SK-N-SH treated with all-trans-retinoic acid at 6 μM for 48 hours (cell line): ENCODE measurements at regions not wholly inside any gene's neighbourhood (a gene's known extent, or its start where the extent isn't known, plus 50 kb on each side); places are given as distances from the start of the nearest gene placed in this dataset.

Experiments used
- ARNTL ChIP-seq: fragments of 450-650 bp; formaldehyde crosslinking; IDR thresholded peaks from 2 replicates; pipeline ENCODE4 v1.5.0; 2020; ENCODE audit warnings: low read depth, mild to moderate bottlenecking, moderate library complexity, borderline replicate concordance
- BACH2 ChIP-seq: fragments of 250-450 bp; sonication (Bioruptor Pico); IDR thresholded peaks from 2 replicates; pipeline ENCODE4 v1.9.0; 2021; ENCODE audit warnings: mild to moderate bottlenecking, borderline replicate concordance
- CSDC2 ChIP-seq: fragments of 250-450 bp; sonication (Bioruptor Pico); IDR thresholded peaks from 2 replicates; pipeline ENCODE4 v1.5.0; 2020; ENCODE audit warnings: mild to moderate bottlenecking, moderate library complexity
- ESRRG ChIP-seq: fragments of 250-450 bp; sonication (Bioruptor Pico); IDR thresholded peaks from 2 replicates; pipeline ENCODE4 v1.6.1; 2021; ENCODE audit warnings: mild to moderate bottlenecking
- OSR1 ChIP-seq: fragments of 250-450 bp; sonication (Bioruptor Pico); IDR thresholded peaks from 2 replicates; pipeline ENCODE4 v1.8.0; 2022; ENCODE audit warnings: moderate library complexity, mild to moderate bottlenecking, inconsistent platforms
- PPARA ChIP-seq: fragments of 250-450 bp; sonication (Bioruptor Pico); IDR thresholded peaks from 2 replicates; pipeline ENCODE4 v1.5.0; 2020; ENCODE audit warnings: mild to moderate bottlenecking, borderline replicate concordance
- RARB ChIP-seq: fragments of 250-450 bp; sonication (Bioruptor Pico); IDR thresholded peaks from 2 replicates; pipeline ENCODE4 v1.8.0; 2021; ENCODE audit warnings: mild to moderate bottlenecking, moderate library complexity
- TCF4 ChIP-seq: fragments of 250-450 bp; sonication (Bioruptor Pico); IDR thresholded peaks from 2 replicates; pipeline ENCODE4 v1.8.0; 2021; ENCODE audit warnings: mild to moderate bottlenecking, moderate library complexity, borderline replicate concordance
- TOX ChIP-seq: fragments of 250-450 bp; sonication (Bioruptor Pico); IDR thresholded peaks from 2 replicates; pipeline ENCODE4 v1.8.0; 2021; ENCODE audit warnings: mild to moderate bottlenecking, moderate library complexity, borderline replicate concordance
- ZC3H10 ChIP-seq: fragments of 250-450 bp; sonication (Bioruptor Pico); IDR thresholded peaks from 2 replicates; pipeline ENCODE4 v1.5.1; 2021; ENCODE audit warnings: mild to moderate bottlenecking, moderate library complexity
- ZNF8 ChIP-seq: fragments of 450-650 bp; formaldehyde crosslinking; IDR thresholded peaks from 2 replicates; pipeline ENCODE4 v1.5.0; 2020; ENCODE audit warnings: mild to moderate bottlenecking, moderate library complexity
- TF ChIP-seq, protein P1 (sequence below): fragments of 250-450 bp; sonication (Bioruptor Pico); IDR thresholded peaks from 2 replicates; pipeline ENCODE4 v1.8.0; 2020; ENCODE audit warnings: mild to moderate bottlenecking, moderate library complexity, borderline replicate concordance
- TF ChIP-seq, protein P2 (sequence below): fragments of 250-450 bp; sonication (Bioruptor Pico); IDR thresholded peaks from 2 replicates; pipeline ENCODE4 v1.5.0; 2020; ENCODE audit warnings: mild to moderate bottlenecking, moderate library complexity
- TF ChIP-seq, protein P3 (sequence below): fragments of 250-450 bp; sonication (Bioruptor Pico); IDR thresholded peaks from 2 replicates; pipeline ENCODE4 v1.5.1; 2020; ENCODE audit warnings: low read depth, mild to moderate bottlenecking, moderate library complexity

DNA sequence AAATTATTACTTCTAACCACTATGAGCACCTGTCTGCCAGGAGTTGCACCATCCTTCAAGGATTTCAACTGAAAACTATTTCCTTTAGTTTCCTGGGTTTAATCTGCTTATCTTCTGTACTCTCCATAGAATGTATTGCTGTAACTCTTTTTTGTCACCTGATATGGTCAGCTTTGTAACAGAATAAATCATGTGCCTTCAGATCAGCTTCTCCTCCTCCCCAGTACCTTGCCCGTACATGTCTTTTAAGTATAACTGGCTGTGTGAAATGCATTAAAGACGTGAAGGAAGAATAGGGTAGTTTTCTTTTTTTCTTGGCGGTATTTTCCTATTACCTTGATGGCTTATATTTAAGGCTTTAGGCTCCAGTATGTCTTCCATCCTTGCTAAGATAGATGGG, 200.3 kb upstream of the NAV3 start:
- TF ChIP-seq, protein P1, sequence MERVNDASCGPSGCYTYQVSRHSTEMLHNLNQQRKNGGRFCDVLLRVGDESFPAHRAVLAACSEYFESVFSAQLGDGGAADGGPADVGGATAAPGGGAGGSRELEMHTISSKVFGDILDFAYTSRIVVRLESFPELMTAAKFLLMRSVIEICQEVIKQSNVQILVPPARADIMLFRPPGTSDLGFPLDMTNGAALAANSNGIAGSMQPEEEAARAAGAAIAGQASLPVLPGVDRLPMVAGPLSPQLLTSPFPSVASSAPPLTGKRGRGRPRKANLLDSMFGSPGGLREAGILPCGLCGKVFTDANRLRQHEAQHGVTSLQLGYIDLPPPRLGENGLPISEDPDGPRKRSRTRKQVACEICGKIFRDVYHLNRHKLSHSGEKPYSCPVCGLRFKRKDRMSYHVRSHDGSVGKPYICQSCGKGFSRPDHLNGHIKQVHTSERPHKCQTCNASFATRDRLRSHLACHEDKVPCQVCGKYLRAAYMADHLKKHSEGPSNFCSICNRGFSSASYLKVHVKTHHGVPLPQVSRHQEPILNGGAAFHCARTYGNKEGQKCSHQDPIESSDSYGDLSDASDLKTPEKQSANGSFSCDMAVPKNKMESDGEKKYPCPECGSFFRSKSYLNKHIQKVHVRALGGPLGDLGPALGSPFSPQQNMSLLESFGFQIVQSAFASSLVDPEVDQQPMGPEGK (CRISPR knock-in tag) = no peak
- TF ChIP-seq ZC3H10 (CRISPR knock-in tag) (no peak), OSR1 (CRISPR knock-in tag) (no peak), ZNF8 (no peak), ESRRG (CRISPR knock-in tag) (no peak), RARB (CRISPR knock-in tag) (no peak), TCF4 (CRISPR knock-in tag) (no peak), TOX (CRISPR knock-in tag) (no peak), PPARA (CRISPR knock-in tag) (no peak), BACH2 (no peak), ARNTL (CRISPR knock-in tag) (no peak), CSDC2 (CRISPR knock-in tag) (no peak)
- TF ChIP-seq, protein P2, sequence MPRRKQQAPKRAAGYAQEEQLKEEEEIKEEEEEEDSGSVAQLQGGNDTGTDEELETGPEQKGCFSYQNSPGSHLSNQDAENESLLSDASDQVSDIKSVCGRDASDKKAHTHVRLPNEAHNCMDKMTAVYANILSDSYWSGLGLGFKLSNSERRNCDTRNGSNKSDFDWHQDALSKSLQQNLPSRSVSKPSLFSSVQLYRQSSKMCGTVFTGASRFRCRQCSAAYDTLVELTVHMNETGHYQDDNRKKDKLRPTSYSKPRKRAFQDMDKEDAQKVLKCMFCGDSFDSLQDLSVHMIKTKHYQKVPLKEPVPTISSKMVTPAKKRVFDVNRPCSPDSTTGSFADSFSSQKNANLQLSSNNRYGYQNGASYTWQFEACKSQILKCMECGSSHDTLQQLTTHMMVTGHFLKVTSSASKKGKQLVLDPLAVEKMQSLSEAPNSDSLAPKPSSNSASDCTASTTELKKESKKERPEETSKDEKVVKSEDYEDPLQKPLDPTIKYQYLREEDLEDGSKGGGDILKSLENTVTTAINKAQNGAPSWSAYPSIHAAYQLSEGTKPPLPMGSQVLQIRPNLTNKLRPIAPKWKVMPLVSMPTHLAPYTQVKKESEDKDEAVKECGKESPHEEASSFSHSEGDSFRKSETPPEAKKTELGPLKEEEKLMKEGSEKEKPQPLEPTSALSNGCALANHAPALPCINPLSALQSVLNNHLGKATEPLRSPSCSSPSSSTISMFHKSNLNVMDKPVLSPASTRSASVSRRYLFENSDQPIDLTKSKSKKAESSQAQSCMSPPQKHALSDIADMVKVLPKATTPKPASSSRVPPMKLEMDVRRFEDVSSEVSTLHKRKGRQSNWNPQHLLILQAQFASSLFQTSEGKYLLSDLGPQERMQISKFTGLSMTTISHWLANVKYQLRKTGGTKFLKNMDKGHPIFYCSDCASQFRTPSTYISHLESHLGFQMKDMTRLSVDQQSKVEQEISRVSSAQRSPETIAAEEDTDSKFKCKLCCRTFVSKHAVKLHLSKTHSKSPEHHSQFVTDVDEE (CRISPR knock-in tag) = no peak
- TF ChIP-seq, protein P3, sequence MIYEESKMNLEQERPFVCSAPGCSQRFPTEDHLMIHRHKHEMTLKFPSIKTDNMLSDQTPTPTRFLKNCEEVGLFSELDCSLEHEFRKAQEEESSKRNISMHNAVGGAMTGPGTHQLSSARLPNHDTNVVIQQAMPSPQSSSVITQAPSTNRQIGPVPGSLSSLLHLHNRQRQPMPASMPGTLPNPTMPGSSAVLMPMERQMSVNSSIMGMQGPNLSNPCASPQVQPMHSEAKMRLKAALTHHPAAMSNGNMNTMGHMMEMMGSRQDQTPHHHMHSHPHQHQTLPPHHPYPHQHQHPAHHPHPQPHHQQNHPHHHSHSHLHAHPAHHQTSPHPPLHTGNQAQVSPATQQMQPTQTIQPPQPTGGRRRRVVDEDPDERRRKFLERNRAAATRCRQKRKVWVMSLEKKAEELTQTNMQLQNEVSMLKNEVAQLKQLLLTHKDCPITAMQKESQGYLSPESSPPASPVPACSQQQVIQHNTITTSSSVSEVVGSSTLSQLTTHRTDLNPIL (CRISPR knock-in tag) = no peak
